Brain microvascular endothelial cell (primary cell): ENCODE measurements at regions not wholly inside any gene's neighbourhood (a gene's known extent, or its start where the extent isn't known, plus 50 kb on each side); places are given as distances from the start of the nearest gene placed in this dataset.

Experiments used
- DNase-seq: peaks from one replicate; pipeline ENCODE4 v3.0.0-alpha.2; 2020
- H3K27ac ChIP-seq: fragments of 250-450 bp; sonication (Bioruptor Pico); 2 replicates; pipeline ENCODE4 v1.5.1; 2020; ENCODE audit warnings: mild to moderate bottlenecking, moderate library complexity
- H3K27me3 ChIP-seq: fragments of 250-450 bp; sonication (Bioruptor Pico); replicated peaks from 2 replicates; pipeline ENCODE4 v1.5.1; 2020; ENCODE audit warnings: mild to moderate bottlenecking
- H3K36me3 ChIP-seq: fragments of 250-450 bp; sonication (Bioruptor Pico); replicated peaks from 2 replicates; pipeline ENCODE4 v1.5.1; 2020; ENCODE audit warnings: mild to moderate bottlenecking
- H3K4me3 ChIP-seq: 2 replicates; pipeline ENCODE4 v1.5.1; 2011; ENCODE audit warnings: low read depth, mild to moderate bottlenecking, control low read depth, low read length, moderate library complexity
- in situ Hi-C: cut with HindIII; loops from 2 replicates; pipeline ENCODE4 v1.10.0; 2017; ENCODE audit warnings: low sequenced_read_pairs, low pct_ligation_motif_present
- TF ChIP-seq, protein P1 (sequence below): IDR thresholded peaks from 2 replicates; pipeline ENCODE4 v1.5.1; 2011; ENCODE audit warnings: low read depth, mild to moderate bottlenecking, moderate library complexity, low read length, control low read depth, inconsistent platforms; ENCODE audit errors: missing control alignments

DNA sequence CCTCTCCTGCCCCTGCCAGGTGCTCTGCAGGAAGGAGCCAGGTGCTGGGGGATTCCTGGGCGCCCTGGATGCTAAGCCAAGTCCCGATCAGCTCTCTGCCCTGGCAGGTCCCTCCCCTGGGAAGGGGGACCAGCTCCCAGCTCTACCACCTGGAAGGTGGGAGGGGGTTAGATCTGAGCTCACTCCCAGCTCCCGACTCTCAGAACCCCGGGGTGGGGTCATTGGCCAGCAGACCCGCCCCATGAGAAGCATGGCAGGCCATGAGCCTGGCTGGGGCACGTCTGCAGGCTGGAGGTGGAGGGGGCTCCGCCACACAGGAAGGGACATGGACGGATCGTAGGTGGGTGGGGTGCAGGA is 83.4 kb upstream of the NKX1-1 start:
- Histone ChIP-seq H3K36me3 (no peaks in the 10 kb centered on the region), H3K27ac (no peak overlapping the region), H3K4me3 (no peak overlapping the region), H3K27me3 (no peaks in the 10 kb centered on the region)
- TF ChIP-seq, protein P1, sequence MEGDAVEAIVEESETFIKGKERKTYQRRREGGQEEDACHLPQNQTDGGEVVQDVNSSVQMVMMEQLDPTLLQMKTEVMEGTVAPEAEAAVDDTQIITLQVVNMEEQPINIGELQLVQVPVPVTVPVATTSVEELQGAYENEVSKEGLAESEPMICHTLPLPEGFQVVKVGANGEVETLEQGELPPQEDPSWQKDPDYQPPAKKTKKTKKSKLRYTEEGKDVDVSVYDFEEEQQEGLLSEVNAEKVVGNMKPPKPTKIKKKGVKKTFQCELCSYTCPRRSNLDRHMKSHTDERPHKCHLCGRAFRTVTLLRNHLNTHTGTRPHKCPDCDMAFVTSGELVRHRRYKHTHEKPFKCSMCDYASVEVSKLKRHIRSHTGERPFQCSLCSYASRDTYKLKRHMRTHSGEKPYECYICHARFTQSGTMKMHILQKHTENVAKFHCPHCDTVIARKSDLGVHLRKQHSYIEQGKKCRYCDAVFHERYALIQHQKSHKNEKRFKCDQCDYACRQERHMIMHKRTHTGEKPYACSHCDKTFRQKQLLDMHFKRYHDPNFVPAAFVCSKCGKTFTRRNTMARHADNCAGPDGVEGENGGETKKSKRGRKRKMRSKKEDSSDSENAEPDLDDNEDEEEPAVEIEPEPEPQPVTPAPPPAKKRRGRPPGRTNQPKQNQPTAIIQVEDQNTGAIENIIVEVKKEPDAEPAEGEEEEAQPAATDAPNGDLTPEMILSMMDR: no peak
- no peak for DNase-seq
- in situ Hi-C loops: no loop called here

DNA sequence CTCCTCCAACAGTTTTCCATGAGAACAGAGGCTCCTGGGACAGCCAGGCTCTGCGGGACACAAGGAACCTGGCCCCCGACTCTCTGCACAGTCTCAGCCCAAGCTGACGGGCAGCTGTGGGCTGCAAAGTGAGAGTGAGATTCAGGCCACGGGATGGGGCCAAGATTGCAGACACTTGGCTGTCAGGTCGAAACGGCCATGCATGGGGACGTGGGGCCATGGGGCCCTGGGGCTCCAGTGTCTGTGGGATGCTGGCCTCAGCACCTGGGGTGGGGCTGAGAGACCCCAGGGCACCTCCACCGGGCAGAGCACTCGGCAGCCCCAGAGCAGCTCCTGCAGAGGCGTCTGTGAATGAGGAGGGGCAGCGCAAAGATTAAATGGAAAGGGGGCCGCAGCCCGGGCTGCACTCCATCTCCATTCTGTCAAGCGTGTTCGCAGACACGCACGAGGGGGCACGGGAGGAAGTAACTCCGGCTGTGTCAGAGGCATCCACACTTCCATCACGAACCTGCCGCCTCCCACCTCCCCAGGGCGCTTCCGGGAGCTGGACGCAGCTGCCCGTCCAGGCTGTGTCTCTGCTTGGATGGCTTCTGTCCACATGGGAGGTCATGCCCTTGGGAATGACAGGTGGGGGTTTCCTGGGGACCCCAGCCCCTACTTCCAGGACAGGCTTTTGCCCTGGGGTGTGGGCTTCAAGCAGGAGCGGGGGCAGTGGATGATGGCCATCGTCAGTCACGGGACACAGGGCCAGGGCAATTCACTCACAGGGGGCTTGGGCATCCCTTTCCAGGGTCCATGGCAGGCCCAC is 82.8 kb upstream of the NKX1-1 start:
- no peak overlapping the region for H3K4me3 ChIP-seq
- in situ Hi-C loops: no loop called here
- H3K27ac ChIP-seq: no peak overlapping the region
- H3K27me3 ChIP-seq: no peaks in the 10 kb centered on the region
- TF ChIP-seq, protein P1: no peak
- DNase-seq: no peak
- H3K36me3 ChIP-seq: no peaks in the 10 kb centered on the region

DNA sequence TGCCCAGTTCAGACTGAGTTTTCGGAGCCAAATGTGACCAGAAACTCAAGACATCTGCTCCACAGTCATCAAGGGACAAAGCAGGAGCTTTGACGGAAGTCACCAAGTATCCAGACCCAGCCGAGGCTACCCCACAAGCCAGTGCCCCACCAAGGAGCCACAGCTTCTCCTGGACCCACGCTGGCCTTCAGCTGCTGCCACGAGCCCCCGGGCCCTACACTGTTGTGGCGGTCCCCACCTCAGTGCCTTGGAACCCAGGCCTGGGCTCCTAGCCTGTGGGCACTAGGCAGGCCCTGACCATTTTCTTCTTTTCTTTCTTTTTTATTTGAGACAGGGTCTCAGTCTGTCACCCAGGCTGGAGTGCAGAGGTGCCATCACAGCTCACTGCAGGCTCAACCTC is 82.1 kb upstream of the NKX1-1 start:
- TF ChIP-seq, protein P1: no peak
- no peaks in the 10 kb centered on the region for H3K36me3 ChIP-seq
- no peak overlapping the region for H3K4me3 ChIP-seq
- in situ Hi-C loops: no loop called here
- no peak overlapping the region for H3K27ac ChIP-seq
- H3K27me3 ChIP-seq: no peaks in the 10 kb centered on the region
- no peak for DNase-seq

DNA sequence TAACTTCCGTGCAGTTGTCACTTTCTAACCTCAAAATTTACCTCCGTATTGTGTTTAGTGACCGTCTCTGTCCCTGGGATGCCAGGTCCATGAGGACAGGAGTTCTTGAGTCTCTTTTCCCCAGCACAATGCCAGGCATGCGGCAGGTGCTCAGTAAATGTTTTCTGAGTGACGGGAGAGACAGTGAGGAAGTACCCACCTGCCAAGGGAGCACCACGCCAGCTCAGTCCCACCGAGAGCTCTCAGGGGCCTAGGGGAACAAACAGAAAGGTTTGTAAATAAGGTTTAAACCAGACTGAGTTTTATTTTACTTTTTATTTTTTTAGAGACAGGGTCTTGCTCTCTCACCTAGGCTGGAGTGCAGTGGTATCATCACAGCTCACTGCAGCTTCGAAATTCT is 81.5 kb upstream of the NKX1-1 start:
- Histone ChIP-seq H3K27me3 (no peaks in the 10 kb centered on the region), H3K27ac (no peak overlapping the region), H3K36me3 (no peaks in the 10 kb centered on the region), H3K4me3 (no peak overlapping the region)
- in situ Hi-C loops: no loop called here
- DNase-seq: no peak
- TF ChIP-seq, protein P1: no peak

DNA sequence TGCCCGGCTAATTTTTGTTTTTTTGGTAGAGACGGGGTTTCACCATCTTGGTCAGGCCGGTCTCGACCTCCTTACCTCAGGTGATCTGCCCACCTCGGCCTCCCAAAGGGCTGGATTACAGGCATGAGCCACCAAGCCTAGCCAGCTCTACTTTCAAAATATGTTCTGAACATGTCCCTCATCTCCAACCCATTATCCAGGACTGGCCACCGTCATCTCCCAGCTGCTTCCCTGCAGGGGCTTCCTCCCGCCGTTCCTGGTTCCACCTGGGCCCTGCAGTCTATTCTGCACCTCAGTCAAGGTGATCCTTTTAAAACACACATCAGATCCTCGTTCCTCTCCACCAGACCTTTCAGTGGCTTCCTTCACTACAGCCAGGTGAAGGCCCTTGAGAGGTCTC is 80.9 kb upstream of the NKX1-1 start:
- DNase-seq: no peak
- TF ChIP-seq, protein P1: no peak
- in situ Hi-C loops: no loop called here
- Histone ChIP-seq H3K4me3 (no peak overlapping the region), H3K27ac (no peak overlapping the region), H3K27me3 (no peaks in the 10 kb centered on the region), H3K36me3 (no peaks in the 10 kb centered on the region)

DNA sequence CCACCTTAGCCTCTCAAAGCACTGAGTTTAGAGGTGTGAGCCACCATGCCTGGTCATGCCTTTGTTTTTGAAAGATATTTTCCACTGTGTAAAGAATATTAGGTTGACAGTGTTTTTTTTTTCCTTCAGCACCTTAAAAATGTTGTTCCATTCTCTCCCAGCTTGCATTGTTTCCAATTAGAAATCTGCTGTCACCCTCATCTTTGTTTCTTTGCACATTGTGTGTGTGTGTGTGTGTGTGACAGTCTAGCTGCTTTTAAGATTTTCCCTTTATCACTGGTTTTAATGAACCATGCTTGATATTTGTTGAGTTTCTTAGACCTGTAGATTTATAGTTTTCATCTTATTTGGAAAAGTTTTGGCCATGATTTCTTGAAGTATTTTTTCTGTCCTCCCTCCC is 79.0 kb upstream of the NKX1-1 start:
- Histone ChIP-seq H3K4me3 (no peak overlapping the region), H3K36me3 (no peaks in the 10 kb centered on the region), H3K27ac (no peak overlapping the region), H3K27me3 (no peaks in the 10 kb centered on the region)
- no peak for DNase-seq
- in situ Hi-C loops: no loop called here
- TF ChIP-seq, protein P1: no peak
